NCI-H187 (cell line): ENCODE measurements at regions not wholly inside any gene's neighbourhood (a gene's known extent, or its start where the extent isn't known, plus 50 kb on each side); places are given as distances from the start of the nearest gene placed in this dataset.

ENCODE experiments used
- DNase-seq, 2 experiments: peaks; one replicate each; lab custom pipeline; 2025; lab: John Stamatoyannopoulos, UW

GRCh38 chr12:126685636-126686035, 1581.3 kb upstream of the TMEM132C start:
- DNase-seq = no peak

- DNase-seq = no peak
Measured at GRCh38 chr12:126688556-126688955, 1578.4 kb upstream of the TMEM132C start.

- no peak for DNase-seq
Measured at GRCh38 chr12:126700096-126700495, 1566.9 kb upstream of the TMEM132C start.

- DNase-seq = no peak
Measured at GRCh38 chr12:126704609-126705008, 1562.4 kb upstream of the TMEM132C start.

- DNase-seq = no peak
Measured at GRCh38 chr12:126706300-126706699, 1560.7 kb upstream of the TMEM132C start.

- DNase-seq = no peak
Measured at GRCh38 chr12:126708492-126708896, 1558.5 kb upstream of the TMEM132C start.

- no peak for DNase-seq
Measured at GRCh38 chr12:126718365-126718764, 1548.6 kb upstream of the TMEM132C start.

GRCh38 chr12:126719912-126720705, 1546.9 kb upstream of the TMEM132C start:
- DNase-seq = no peak

- DNase-seq = no peak
Measured at GRCh38 chr12:126726481-126727217, 1540.3 kb upstream of the TMEM132C start.

- no peak for DNase-seq
Measured at GRCh38 chr12:126727218-126728075, 1539.5 kb upstream of the TMEM132C start.

GRCh38 chr12:126734296-126734695, 1532.7 kb upstream of the TMEM132C start:
- DNase-seq = no peak

- DNase-seq = no peak
Measured at GRCh38 chr12:126734710-126735109, 1532.3 kb upstream of the TMEM132C start.

- no peak for DNase-seq
Measured at GRCh38 chr12:126741536-126742240, 1525.3 kb upstream of the TMEM132C start.

- no peak for DNase-seq
Measured at GRCh38 chr12:126742241-126742641, 1524.7 kb upstream of the TMEM132C start.

GRCh38 chr12:126747530-126748149, 1519.3 kb upstream of the TMEM132C start:
- DNase-seq = no peak

- DNase-seq = no peak
Measured at GRCh38 chr12:126752021-126752420, 1514.9 kb upstream of the TMEM132C start.

- no peak for DNase-seq
Measured at GRCh38 chr12:126757326-126757725, 1509.6 kb upstream of the TMEM132C start.

GRCh38 chr12:126760092-126760491, 1506.9 kb upstream of the TMEM132C start:
- no peak for DNase-seq

- no peak for DNase-seq
Measured at GRCh38 chr12:126761420-126761819, 1505.5 kb upstream of the TMEM132C start.

GRCh38 chr12:126762150-126762549, 1504.8 kb upstream of the TMEM132C start:
- no peak for DNase-seq

- DNase-seq = no peak
Measured at GRCh38 chr12:126763359-126763758, 1503.6 kb upstream of the TMEM132C start.
